ENCODE measurements at regions not wholly inside any gene's neighbourhood (a gene's known extent, or its start where the extent isn't known, plus 50 kb on each side); places are given as distances from the start of the nearest gene placed in this dataset.

DNA sequence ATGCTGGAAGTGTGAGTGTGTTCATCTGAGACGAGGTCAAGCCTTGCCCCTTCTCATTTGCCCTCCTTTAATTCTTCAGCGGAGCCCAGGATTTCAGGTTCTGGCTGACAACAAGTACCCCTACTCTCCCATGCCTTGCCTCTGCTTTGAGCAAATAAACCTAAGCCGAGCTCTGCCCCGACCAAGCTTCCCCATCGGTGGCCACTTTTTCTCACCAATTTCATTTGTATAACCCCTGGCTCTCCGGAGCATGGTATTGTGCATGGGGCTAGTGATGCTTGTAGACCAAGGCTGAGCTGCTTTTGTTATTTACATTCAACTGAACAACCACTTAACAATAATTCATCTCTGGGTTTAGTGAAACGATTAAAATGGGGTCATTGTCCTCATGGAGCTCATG is 100.2 kb upstream of the RAB3GAP2 start:
- FAIRE-seq (no peak), ATAC-seq (no peak), DNase-seq (ENCODE audit: low spot score) (no peak)
- in situ Hi-C loops (cut with HindIII; ENCODE audit: extremely low pct_ligation_motif_present, low pct_unique_long_range_greater_than_20kb) (no loop called here), intact Hi-C loops (cut with micrococcal nuclease; ENCODE audit: unreplicated experiment) (loop anchor here (5.0 kb wide), 1 partner anchor 140 kb away; no protein-coding TSS in a partner anchor)
- Histone ChIP-seq H3K4me2 (ENCODE audit: low read depth, low read length) (no peak overlapping the region), H3K79me2 (ENCODE audit: insufficient read depth, low read length) (no peaks in the 10 kb centered on the region), H2AFZ (ENCODE audit: low read length) (no peak overlapping the region), H3K36me3 (replicated peaks in 1 of 2; ENCODE audit: control insufficient read depth in 1 of 2, insufficient read depth in 2 of 2, low read length in 2 of 2) (no peaks in the 10 kb centered on the region), H3K4me3 (replicated peaks in 1 of 3; ENCODE audit: insufficient read depth in 1 of 3, low read depth in 2 of 3, low read length in 3 of 3) (no peak overlapping the region), H3K9ac (ENCODE audit: insufficient read depth, low read depth, low read length) (no peak overlapping the region), H4K20me1 (ENCODE audit: insufficient read depth, low read length) (no peaks in the 10 kb centered on the region), H3K27me3 (ENCODE audit: control insufficient read depth in 1 of 2, insufficient read depth in 2 of 2, low read length in 2 of 2) (no peaks in the 10 kb centered on the region), H3K4me1 (ENCODE audit: insufficient read depth, low read length) (no peaks in the 10 kb centered on the region), H3K9me3 (ENCODE audit: low read length) (no peaks in the 10 kb centered on the region), H3K27ac (ENCODE audit: extremely low read length, insufficient read depth, low read length) (no peak overlapping the region)
- POLR2A ChIA-PET: no interaction called here
- WGBS (ENCODE audit: low lambda C conversion rate): 17% methylated on average over 7 of the region's 7 CpGs
- TF ChIP-seq PHF20 (CRISPR knock-in tag; IDR thresholded peaks at IDR 0.05) (no peak), ZNF136 (CRISPR knock-in tag; IDR thresholded peaks at IDR 0.05; ENCODE audit: low read depth) (no peak), TP53 (CRISPR knock-in tag; conservative IDR thresholded peaks at IDR 0.05) (no peak), TARDBP (CRISPR knock-in tag; IDR thresholded peaks at IDR 0.05) (no peak), HMGA1 (CRISPR knock-in tag; conservative IDR thresholded peaks at IDR 0.05) (no peak), RAD51 (IDR thresholded peaks at IDR 0.05; ENCODE audit: borderline replicate concordance) (no peak), ZNF619 (CRISPR knock-in tag; IDR thresholded peaks at IDR 0.05) (no peak), ATF6 (CRISPR knock-in tag; conservative IDR thresholded peaks at IDR 0.05) (no peak), ZNF3 (CRISPR knock-in tag; IDR thresholded peaks at IDR 0.05) (no peak), AGO2 (optimal IDR thresholded peaks at IDR 0.05; ENCODE audit: low read depth, low read length) (no peak), ZNF569 (CRISPR knock-in tag; IDR thresholded peaks at IDR 0.05; ENCODE audit: borderline replicate concordance) (no peak), RFX5 (IDR thresholded peaks at IDR 0.05; ENCODE audit: low read depth, low read length) (no peak), NFIB (CRISPR knock-in tag; IDR thresholded peaks at IDR 0.05; ENCODE audit: borderline replicate concordance) (no peak), MAFF (IDR thresholded peaks at IDR 0.05; ENCODE audit: low read depth, low read length) (no peak), POGZ (CRISPR knock-in tag; IDR thresholded peaks at IDR 0.05) (no peak)
- TF ChIP-seq, protein P1, sequence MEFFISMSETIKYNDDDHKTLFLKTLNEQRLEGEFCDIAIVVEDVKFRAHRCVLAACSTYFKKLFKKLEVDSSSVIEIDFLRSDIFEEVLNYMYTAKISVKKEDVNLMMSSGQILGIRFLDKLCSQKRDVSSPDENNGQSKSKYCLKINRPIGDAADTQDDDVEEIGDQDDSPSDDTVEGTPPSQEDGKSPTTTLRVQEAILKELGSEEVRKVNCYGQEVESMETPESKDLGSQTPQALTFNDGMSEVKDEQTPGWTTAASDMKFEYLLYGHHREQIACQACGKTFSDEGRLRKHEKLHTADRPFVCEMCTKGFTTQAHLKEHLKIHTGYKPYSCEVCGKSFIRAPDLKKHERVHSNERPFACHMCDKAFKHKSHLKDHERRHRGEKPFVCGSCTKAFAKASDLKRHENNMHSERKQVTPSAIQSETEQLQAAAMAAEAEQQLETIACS (CRISPR knock-in tag; IDR thresholded peaks at IDR 0.05): no peak
- CTCF ChIA-PET (ENCODE audit: low intra/inter-chr PET ratio, low total read pairs): no interaction called here
- no TSS peak for BruUV-seq (replicated peaks)
